NCI-H1417 (cell line): ENCODE measurements at regions not wholly inside any gene's neighbourhood (a gene's known extent, or its start where the extent isn't known, plus 50 kb on each side); places are given as distances from the start of the nearest gene placed in this dataset.

Source experiments
- DNase-seq, 3 experiments: peaks; one replicate each; lab custom pipeline; 2025; lab: John Stamatoyannopoulos, UW

GRCh38 chr22:47446821-47447810 lies 684.7 kb downstream of the TBC1D22A start:
- DNase-seq, result no peak

- no peak for DNase-seq
Measured at GRCh38 chr22:47446331-47446730, 683.9 kb downstream of the TBC1D22A start.

- DNase-seq, result no peak
Measured at GRCh38 chr22:47445716-47446290, 683.4 kb downstream of the TBC1D22A start.

GRCh38 chr22:47445212-47445611 lies 682.8 kb downstream of the TBC1D22A start:
- DNase-seq, result no peak

GRCh38 chr22:47444746-47445065 lies 682.3 kb downstream of the TBC1D22A start:
- no peak for DNase-seq

GRCh38 chr22:47443836-47444745 lies 681.6 kb downstream of the TBC1D22A start:
- DNase-seq, result no peak

- DNase-seq, result no peak
Measured at GRCh38 chr22:47442821-47443220, 680.4 kb downstream of the TBC1D22A start.

GRCh38 chr22:47439643-47440265 lies 677.3 kb downstream of the TBC1D22A start:
- DNase-seq, result no peak

- DNase-seq, result no peak
Measured at GRCh38 chr22:47437636-47438035, 675.2 kb downstream of the TBC1D22A start.

- DNase-seq, result no peak
Measured at GRCh38 chr22:47437110-47437509, 674.7 kb downstream of the TBC1D22A start.

- DNase-seq, result no peak
Measured at GRCh38 chr22:47435826-47436225, 673.4 kb downstream of the TBC1D22A start.

- no peak for DNase-seq
Measured at GRCh38 chr22:47435204-47435487, 672.7 kb downstream of the TBC1D22A start.

GRCh38 chr22:47434336-47435203 lies 672.1 kb downstream of the TBC1D22A start:
- peak in 1 of 3 experiments; percentile 9 for DNase-seq

- DNase-seq, result no peak
Measured at GRCh38 chr22:47433627-47434026, 671.2 kb downstream of the TBC1D22A start.

GRCh38 chr22:47432683-47433082 lies 670.2 kb downstream of the TBC1D22A start:
- DNase-seq, result no peak

GRCh38 chr22:47423861-47424820 lies 661.7 kb downstream of the TBC1D22A start:
- DNase-seq, result no peak

GRCh38 chr22:47423266-47423665 lies 660.8 kb downstream of the TBC1D22A start:
- DNase-seq, result no peak

GRCh38 chr22:47422736-47423135 lies 660.3 kb downstream of the TBC1D22A start:
- DNase-seq, result no peak

- DNase-seq, result no peak
Measured at GRCh38 chr22:47421846-47422245, 659.4 kb downstream of the TBC1D22A start.

- DNase-seq, result no peak
Measured at GRCh38 chr22:47420211-47420610, 657.8 kb downstream of the TBC1D22A start.
